ENCODE measurements at regions not wholly inside any gene's neighbourhood (a gene's known extent, or its start where the extent isn't known, plus 50 kb on each side); places are given as distances from the start of the nearest gene placed in this dataset.

DNA sequence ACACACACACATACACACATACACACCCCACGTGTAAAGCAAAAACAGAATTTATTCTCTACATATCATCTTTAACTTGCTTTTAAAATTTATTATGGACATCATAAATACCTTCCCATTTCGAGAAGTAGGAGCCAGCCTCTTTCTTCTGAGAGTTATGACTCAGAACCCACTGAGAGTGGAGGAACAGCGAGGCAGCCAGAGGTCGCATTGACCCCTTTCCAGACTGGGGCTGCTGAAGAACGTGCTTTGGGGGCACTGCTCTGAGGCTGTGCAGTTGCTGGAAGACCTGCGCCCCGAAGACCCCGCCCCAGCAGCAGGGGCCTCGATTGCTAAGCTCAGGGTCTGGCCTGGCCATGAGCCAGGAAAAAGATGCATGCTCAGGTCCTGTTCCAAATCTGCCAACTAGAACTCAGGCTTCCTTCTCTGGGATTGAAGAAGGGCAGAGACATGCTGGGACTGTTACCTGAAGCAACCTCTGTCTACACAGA, 133.8 kb upstream of the TWIST2 start:
- no peak overlapping the region for H3K4me2 ChIP-seq
- no peaks in the 10 kb centered on the region for H3K4me1 ChIP-seq
- ATAC-seq: no peak
- no peak for DNase-seq (ENCODE audit: low read depth in 1 of 2, low spot score in 1 of 2)
- no peak overlapping the region for H3K4me3 ChIP-seq
- POLR2A ChIA-PET: no interaction called here
- 59% methylated on average over 9 of the region's 9 CpGs for WGBS (ENCODE audit: missing lambda C conversion rate)
- FAIRE-seq: no peak
- TF ChIP-seq REST (IDR thresholded peaks at IDR 0.05): no peak
- TF ChIP-seq KDM5A (IDR thresholded peaks at IDR 0.05): no peak
- TF ChIP-seq, protein P1, sequence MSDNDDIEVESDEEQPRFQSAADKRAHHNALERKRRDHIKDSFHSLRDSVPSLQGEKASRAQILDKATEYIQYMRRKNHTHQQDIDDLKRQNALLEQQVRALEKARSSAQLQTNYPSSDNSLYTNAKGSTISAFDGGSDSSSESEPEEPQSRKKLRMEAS (IDR thresholded peaks at IDR 0.05): no peak
- TF ChIP-seq TFCP2L1 (CRISPR knock-in tag; IDR thresholded peaks at IDR 0.05): no peak
- CTCF ChIA-PET: no interaction called here
- peaks cover 3% of the 10 kb centered on the region; the same call in 1 of the 3 replicates for H3K9me3 ChIP-seq
- no peak overlapping the region for H3K27ac ChIP-seq

DNA sequence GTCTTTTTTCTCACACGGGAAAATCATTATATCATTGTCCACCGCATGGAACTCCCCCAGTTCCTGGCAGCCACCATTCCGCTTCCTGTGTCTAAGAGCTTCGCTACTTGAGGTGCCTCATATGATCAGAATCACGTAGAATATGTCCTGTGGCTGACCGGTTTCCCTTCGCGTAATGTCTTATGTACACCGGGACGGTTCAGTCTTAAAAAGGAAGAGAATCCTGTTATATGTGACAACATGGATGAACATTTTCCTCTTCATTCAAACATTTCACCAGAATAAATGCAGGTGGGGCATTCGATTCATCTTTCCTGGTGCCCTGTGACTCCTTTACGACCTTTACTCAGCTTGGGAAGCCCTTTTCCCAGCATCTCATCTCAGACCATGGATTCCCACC, 131.7 kb upstream of the TWIST2 start:
- DNase-seq (ENCODE audit: low read depth in 1 of 2, low spot score in 1 of 2) (no peak), ATAC-seq (no peak), FAIRE-seq (no peak)
- Histone ChIP-seq H3K4me3 (no peak overlapping the region), H3K9me3 (peaks cover 8% of the 10 kb centered on the region; the same call in 1 of the 3 replicates), H3K27ac (no peak overlapping the region), H3K4me1 (no peaks in the 10 kb centered on the region), H3K4me2 (no peak overlapping the region)
- POLR2A ChIA-PET: no interaction called here
- no peak for TF ChIP-seq NPAS2 (CRISPR knock-in tag; IDR thresholded peaks at IDR 0.05; ENCODE audit: borderline replicate concordance)
- TF ChIP-seq SMC3 (IDR thresholded peaks at IDR 0.05): no peak
- TF ChIP-seq HDAC2 (IDR thresholded peaks at IDR 0.05): no peak
- TF ChIP-seq MAZ (IDR thresholded peaks at IDR 0.05; ENCODE audit: borderline replicate concordance, low read depth, low read length): no peak
- no peak for TF ChIP-seq POLR2AphosphoS2 (conservative IDR thresholded peaks at IDR 0.05; ENCODE audit: low read length)
- 89% methylated on average over 12 of the region's 12 CpGs for WGBS (ENCODE audit: missing lambda C conversion rate)
- CTCF ChIA-PET: no interaction called here

- DNase-seq (ENCODE audit: low read depth in 1 of 2, low spot score in 1 of 2) (no peak), ATAC-seq (no peak), FAIRE-seq (no peak)
- Histone ChIP-seq H3K4me1 (no peaks in the 10 kb centered on the region), H3K9me3 (peaks cover 8% of the 10 kb centered on the region; the same call in 1 of the 3 replicates), H3K27ac (no peak overlapping the region), H3K4me2 (no peak overlapping the region), H3K4me3 (no peak overlapping the region)
- CTCF ChIA-PET: no interaction called here
- POLR2A ChIA-PET: no interaction called here
- TF ChIP-seq ESRRA (IDR thresholded peaks at IDR 0.05; ENCODE audit: borderline replicate concordance, low read length) (no peak), HOXB5 (CRISPR knock-in tag; IDR thresholded peaks at IDR 0.05) (no peak), FOSL2 (IDR thresholded peaks at IDR 0.05) (no peak), FOSL2 (CRISPR knock-in tag; IDR thresholded peaks at IDR 0.05) (no peak), ZFP36 (IDR thresholded peaks at IDR 0.05; ENCODE audit: borderline replicate concordance, partially characterized antibody) (no peak), REST (IDR thresholded peaks at IDR 0.05) (no peak), RFX5 (IDR thresholded peaks at IDR 0.05) (no peak), SMC3 (IDR thresholded peaks at IDR 0.05) (no peak), GATA3 (IDR thresholded peaks at IDR 0.05; ENCODE audit: borderline replicate concordance) (no peak), HOXA7 (CRISPR knock-in tag; IDR thresholded peaks at IDR 0.05) (no peak), CBX8 (IDR thresholded peaks at IDR 0.05) (no peak), RARB (CRISPR knock-in tag; IDR thresholded peaks at IDR 0.05) (no peak), FOSB (CRISPR knock-in tag; IDR thresholded peaks at IDR 0.05) (no peak), NPAS2 (CRISPR knock-in tag; IDR thresholded peaks at IDR 0.05; ENCODE audit: borderline replicate concordance) (no peak), EHMT2 (IDR thresholded peaks at IDR 0.05; ENCODE audit: low read depth) (no peak)
- TF ChIP-seq, protein P2, sequence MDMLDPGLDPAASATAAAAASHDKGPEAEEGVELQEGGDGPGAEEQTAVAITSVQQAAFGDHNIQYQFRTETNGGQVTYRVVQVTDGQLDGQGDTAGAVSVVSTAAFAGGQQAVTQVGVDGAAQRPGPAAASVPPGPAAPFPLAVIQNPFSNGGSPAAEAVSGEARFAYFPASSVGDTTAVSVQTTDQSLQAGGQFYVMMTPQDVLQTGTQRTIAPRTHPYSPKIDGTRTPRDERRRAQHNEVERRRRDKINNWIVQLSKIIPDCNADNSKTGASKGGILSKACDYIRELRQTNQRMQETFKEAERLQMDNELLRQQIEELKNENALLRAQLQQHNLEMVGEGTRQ (IDR thresholded peaks at IDR 0.05): no peak
- 89% methylated on average over 17 of the region's 17 CpGs for whole genome bisulfite sequencing (ENCODE audit: missing lambda C conversion rate)
Measured at GRCh38 chr2:238716585-238716984, 131.3 kb upstream of the TWIST2 start.

All from A549 (cell line).